ENCODE measurements at regions not wholly inside any gene's neighbourhood (a gene's known extent, or its start where the extent isn't known, plus 50 kb on each side); places are given as distances from the start of the nearest gene placed in this dataset.

DNA sequence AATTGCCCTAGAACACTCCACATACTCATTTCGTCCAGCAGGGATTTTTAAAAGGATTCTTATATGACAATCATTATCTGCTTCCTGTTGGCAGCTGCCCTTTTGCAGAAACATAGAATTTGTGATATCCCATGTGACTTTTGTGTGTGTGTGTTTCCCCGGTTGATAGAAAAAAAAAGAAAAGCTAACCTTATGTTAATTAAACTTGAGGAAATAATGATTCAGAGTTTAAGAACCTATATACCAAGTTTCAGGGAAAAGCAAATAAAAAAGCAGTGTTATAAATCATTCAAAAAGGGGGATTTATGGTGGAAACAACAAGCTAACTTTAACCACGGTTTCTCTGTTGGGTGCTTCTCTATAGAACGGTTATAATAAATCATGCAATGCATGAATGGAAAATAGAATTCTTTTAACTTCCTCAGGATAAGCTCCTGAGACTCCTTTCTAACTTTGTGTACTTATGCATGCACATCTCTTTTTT, 826.9 kb upstream of the EYS start:
- intact Hi-C loops (cut with DNase I; ENCODE audit: low total_unique reads) = no loop called here
- no peaks in the 10 kb centered on the region for H3K4me1 ChIP-seq
- H3K4me3 ChIP-seq = no peak overlapping the region
- H3K9me3 ChIP-seq = no peaks in the 10 kb centered on the region
- DNase-seq = no peak
- no peak overlapping the region for H3K27ac ChIP-seq
- TF ChIP-seq POLR2AphosphoS5 (IDR thresholded peaks at IDR 0.05) (no peak), EP300 (IDR thresholded peaks at IDR 0.05; ENCODE audit: low read depth) (no peak), POLR2A (IDR thresholded peaks at IDR 0.05) (no peak)
- TF ChIP-seq, protein P1, sequence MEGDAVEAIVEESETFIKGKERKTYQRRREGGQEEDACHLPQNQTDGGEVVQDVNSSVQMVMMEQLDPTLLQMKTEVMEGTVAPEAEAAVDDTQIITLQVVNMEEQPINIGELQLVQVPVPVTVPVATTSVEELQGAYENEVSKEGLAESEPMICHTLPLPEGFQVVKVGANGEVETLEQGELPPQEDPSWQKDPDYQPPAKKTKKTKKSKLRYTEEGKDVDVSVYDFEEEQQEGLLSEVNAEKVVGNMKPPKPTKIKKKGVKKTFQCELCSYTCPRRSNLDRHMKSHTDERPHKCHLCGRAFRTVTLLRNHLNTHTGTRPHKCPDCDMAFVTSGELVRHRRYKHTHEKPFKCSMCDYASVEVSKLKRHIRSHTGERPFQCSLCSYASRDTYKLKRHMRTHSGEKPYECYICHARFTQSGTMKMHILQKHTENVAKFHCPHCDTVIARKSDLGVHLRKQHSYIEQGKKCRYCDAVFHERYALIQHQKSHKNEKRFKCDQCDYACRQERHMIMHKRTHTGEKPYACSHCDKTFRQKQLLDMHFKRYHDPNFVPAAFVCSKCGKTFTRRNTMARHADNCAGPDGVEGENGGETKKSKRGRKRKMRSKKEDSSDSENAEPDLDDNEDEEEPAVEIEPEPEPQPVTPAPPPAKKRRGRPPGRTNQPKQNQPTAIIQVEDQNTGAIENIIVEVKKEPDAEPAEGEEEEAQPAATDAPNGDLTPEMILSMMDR (IDR thresholded peaks at IDR 0.05) = no peak
- H3K36me3 ChIP-seq = no peaks in the 10 kb centered on the region
- no peaks in the 10 kb centered on the region for H3K27me3 ChIP-seq
- in situ Hi-C loops (cut with MboI; ENCODE audit: low pct_ligation_motif_present in 1 of 4, low pct_unique_long_range_greater_than_20kb in 1 of 4, low sequenced_read_pairs in 3 of 4) = no loop called here
- WGBS, 2 donors (ENCODE audit: low coverage in 1 of 2) = 15 to 17% methylated on average over 4 of the region's 4 CpGs

DNA sequence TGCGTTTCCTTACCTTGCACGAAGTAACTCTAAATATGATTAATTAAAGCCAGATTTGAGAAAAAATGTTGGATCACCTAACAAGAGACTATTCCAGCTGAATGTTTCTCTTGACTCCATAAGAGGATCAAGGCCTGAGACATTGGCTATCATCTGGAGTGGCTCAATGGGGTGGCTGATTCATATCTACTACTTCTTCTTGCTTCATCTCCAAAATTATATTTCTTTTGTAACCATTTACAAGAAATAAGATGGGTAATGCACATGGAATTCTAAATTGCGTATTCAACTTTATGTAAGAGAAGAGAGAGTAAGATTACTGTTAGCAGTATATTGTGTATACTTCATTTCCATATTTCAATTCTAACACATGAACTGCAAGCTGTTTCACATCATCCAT, 819.0 kb upstream of the EYS start:
- WGBS, 2 donors (ENCODE audit: low coverage in 1 of 2) = 78 to 86% methylated on average over 3 of the region's 3 CpGs

DNA sequence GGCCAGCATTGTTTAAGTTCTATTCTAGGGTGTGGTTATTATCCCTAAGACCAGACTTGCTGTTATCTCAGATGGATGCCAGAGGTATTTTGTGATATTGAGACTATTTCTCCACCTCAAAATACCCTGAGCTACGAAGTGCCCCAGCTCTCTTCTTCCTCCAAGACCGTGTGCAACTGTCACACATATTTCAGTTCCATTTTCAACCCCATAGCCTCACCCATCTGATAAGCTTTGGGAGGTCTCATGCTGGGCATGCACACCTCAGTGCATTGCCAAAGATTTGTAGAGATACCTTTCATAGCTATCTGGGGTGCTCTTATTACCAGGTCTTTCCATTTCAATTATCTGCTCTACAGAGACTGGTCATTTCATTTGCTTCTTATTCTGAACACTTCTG, 815.8 kb upstream of the EYS start:
- WGBS, 2 donors (ENCODE audit: low coverage in 1 of 2) = 79 to 90% methylated on average over 2 of the region's 2 CpGs
- in situ Hi-C loops (cut with MboI; ENCODE audit: low pct_ligation_motif_present in 1 of 4, low pct_unique_long_range_greater_than_20kb in 1 of 4, low sequenced_read_pairs in 3 of 4) = no loop called here
- Histone ChIP-seq H3K9me3 (no peaks in the 10 kb centered on the region), H3K27ac (no peak overlapping the region), H3K4me3 (no peak overlapping the region), H3K27me3 (no peaks in the 10 kb centered on the region), H3K4me1 (no peaks in the 10 kb centered on the region), H3K36me3 (no peaks in the 10 kb centered on the region)
- TF ChIP-seq, protein P1 (IDR thresholded peaks at IDR 0.05) = no peak
- TF ChIP-seq EP300 (IDR thresholded peaks at IDR 0.05; ENCODE audit: low read depth) = no peak
- DNase-seq = no peak
- intact Hi-C loops (cut with DNase I; ENCODE audit: low total_unique reads) = no loop called here

More for the DNA sequence above, 819.0 kb upstream of the EYS start:
- Histone ChIP-seq H3K9me3 (no peaks in the 10 kb centered on the region), H3K36me3 (no peaks in the 10 kb centered on the region), H3K4me3 (no peak overlapping the region), H3K4me1 (no peaks in the 10 kb centered on the region), H3K27ac (no peak overlapping the region), H3K27me3 (no peaks in the 10 kb centered on the region)
- in situ Hi-C loops (cut with MboI; ENCODE audit: low pct_ligation_motif_present in 1 of 4, low pct_unique_long_range_greater_than_20kb in 1 of 4, low sequenced_read_pairs in 3 of 4) = no loop called here
- DNase-seq = no peak
- TF ChIP-seq POLR2A (IDR thresholded peaks at IDR 0.05) (no peak), POLR2AphosphoS5 (IDR thresholded peaks at IDR 0.05) (no peak), EP300 (IDR thresholded peaks at IDR 0.05; ENCODE audit: low read depth) (no peak)
- TF ChIP-seq, protein P1 (IDR thresholded peaks at IDR 0.05) = no peak
- intact Hi-C loops (cut with DNase I; ENCODE audit: low total_unique reads) = no loop called here

DNA sequence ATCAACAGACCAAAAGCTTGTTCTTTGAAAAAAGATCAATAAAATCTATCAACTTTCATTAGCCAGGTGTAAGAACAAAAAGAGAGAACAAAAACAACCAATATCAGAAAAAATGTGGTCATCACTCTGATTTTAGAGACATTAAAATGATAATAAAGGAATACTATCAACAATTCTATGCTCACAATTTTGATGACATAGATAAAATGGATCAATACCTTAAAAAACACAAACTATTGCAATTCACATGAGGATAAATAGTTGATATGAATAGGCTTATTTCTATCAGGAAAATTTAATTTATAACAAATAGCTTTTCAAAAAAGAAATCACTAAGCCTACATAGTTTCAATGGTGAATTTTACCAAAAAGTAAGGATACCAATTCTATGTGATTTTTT, 809.4 kb upstream of the EYS start:
- intact Hi-C loops (cut with DNase I; ENCODE audit: low total_unique reads) (no loop called here), in situ Hi-C loops (cut with MboI; ENCODE audit: low pct_ligation_motif_present in 1 of 4, low pct_unique_long_range_greater_than_20kb in 1 of 4, low sequenced_read_pairs in 3 of 4) (no loop called here)
- no peak for DNase-seq
- H3K36me3 ChIP-seq = no peaks in the 10 kb centered on the region
- no peaks in the 10 kb centered on the region for H3K4me1 ChIP-seq
- H3K27me3 ChIP-seq = no peaks in the 10 kb centered on the region
- H3K27ac ChIP-seq = no peak overlapping the region
- no peak overlapping the region for H3K4me3 ChIP-seq
- H3K9me3 ChIP-seq = peaks cover 0 to under 1% of the 10 kb centered on the region in 2 donors
- TF ChIP-seq POLR2A (IDR thresholded peaks at IDR 0.05) (no peak), POLR2AphosphoS5 (IDR thresholded peaks at IDR 0.05) (no peak), EP300 (IDR thresholded peaks at IDR 0.05; ENCODE audit: low read depth) (no peak)
- TF ChIP-seq, protein P1 (IDR thresholded peaks at IDR 0.05) = no peak
